ENCODE measurements at regions not wholly inside any gene's neighbourhood (a gene's known extent, or its start where the extent isn't known, plus 50 kb on each side); places are given as distances from the start of the nearest gene placed in this dataset.

DNA sequence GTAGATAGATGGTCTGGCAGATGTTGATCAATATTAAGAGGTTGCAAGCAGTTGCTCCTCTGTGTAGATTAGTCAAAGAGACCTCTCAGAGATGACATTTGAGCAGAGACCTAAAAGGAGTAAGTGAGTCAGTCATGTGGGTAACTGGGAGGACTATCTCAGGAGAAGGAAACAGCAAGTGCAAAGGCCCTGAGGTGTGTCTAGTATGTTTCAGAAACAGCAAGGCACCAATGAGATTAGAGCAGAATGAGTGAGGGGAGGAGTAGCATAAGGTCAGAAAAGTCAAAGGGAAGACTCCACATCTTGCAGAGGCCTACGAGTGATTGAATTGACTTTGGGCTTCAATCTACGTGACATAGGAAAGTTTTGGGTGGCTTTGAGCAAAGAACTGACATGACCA is 89.8 kb upstream of the COL1A2 start:
- Mint-ChIP-seq H3K27me3 (peaks cover 2% of the 10 kb centered on the region), H3K27ac (no peak overlapping the region), H3K9me3 (no peaks in the 10 kb centered on the region), H3K4me1 (no peaks in the 10 kb centered on the region), H3K4me3 (no peak overlapping the region), H3K36me3 (ENCODE audit: low read depth) (no peaks in the 10 kb centered on the region)
- ChIA-PET CTCF (no interaction called here), POLR2A (no interaction called here)
- ATAC-seq (ENCODE audit: low read depth) (no peak), DNase-seq (no peak)
- intact Hi-C loops (cut with micrococcal nuclease) = no loop called here
- TF ChIP-seq, protein P1, sequence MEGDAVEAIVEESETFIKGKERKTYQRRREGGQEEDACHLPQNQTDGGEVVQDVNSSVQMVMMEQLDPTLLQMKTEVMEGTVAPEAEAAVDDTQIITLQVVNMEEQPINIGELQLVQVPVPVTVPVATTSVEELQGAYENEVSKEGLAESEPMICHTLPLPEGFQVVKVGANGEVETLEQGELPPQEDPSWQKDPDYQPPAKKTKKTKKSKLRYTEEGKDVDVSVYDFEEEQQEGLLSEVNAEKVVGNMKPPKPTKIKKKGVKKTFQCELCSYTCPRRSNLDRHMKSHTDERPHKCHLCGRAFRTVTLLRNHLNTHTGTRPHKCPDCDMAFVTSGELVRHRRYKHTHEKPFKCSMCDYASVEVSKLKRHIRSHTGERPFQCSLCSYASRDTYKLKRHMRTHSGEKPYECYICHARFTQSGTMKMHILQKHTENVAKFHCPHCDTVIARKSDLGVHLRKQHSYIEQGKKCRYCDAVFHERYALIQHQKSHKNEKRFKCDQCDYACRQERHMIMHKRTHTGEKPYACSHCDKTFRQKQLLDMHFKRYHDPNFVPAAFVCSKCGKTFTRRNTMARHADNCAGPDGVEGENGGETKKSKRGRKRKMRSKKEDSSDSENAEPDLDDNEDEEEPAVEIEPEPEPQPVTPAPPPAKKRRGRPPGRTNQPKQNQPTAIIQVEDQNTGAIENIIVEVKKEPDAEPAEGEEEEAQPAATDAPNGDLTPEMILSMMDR (IDR thresholded peaks at IDR 0.05) = no peak

DNA sequence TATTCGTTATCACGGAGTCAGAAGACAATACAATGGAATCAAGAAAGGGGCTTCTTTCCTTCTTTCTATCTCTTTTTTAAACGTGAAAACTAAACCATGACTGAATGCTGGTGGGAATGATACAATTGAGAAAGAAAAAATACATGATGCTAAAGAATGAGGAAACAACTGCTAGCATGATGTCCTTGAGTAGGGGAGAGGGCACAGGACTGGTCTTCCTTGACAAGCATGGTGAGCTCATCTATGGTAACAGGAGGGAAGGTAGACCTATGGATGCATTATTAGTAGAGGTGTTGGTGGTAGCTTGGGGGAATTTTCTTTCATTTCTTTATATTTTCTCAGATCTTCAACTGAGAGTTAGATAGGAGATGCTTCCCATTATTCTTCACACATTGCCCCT is 88.9 kb upstream of the COL1A2 start:
- Mint-ChIP-seq H3K27me3 (peaks cover 2% of the 10 kb centered on the region), H3K4me3 (no peak overlapping the region), H3K9me3 (no peaks in the 10 kb centered on the region), H3K27ac (no peak overlapping the region), H3K36me3 (ENCODE audit: low read depth) (no peaks in the 10 kb centered on the region), H3K4me1 (no peaks in the 10 kb centered on the region)
- TF ChIP-seq, protein P1 (IDR thresholded peaks at IDR 0.05) = no peak
- DNase-seq (no peak), ATAC-seq (ENCODE audit: low read depth) (no peak)
- CTCF ChIA-PET = no interaction called here
- intact Hi-C loops (cut with micrococcal nuclease) = no loop called here
- POLR2A ChIA-PET = no interaction called here

DNA sequence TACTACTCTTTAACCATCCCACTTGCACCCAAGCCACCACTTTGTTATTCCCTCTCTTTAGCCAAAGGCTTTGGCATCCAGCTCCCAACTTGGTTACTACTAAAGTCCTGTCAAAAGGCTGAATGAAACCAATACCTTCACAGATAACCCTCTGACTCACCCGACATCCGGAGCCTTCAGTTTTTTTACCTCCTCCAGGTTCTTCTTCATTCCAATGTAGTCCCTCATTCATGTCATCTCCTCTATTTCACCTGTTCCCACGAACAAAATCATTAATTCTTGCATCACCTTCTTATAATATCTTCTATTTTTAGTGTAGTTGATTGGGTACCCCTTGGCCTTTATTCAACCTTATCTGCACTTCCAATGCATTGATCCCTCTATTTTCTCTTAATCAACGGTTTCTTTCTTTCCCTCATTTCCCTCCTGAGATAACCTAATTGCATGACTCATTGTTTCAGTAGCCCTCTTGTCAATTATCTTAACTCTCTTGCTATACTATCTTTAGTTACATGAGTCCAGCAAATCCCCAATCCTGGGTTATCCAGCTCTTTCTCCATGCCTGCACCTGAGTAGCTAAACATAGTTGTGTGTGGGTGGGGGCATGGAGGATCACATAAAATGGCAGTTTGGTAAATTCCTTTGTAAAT is 87.2 kb upstream of the COL1A2 start:
- H3K4me1 Mint-ChIP-seq = no peaks in the 10 kb centered on the region
- H3K9me3 Mint-ChIP-seq = no peaks in the 10 kb centered on the region
- intact Hi-C loops (cut with micrococcal nuclease) = no loop called here
- peaks cover 2% of the 10 kb centered on the region for H3K27me3 Mint-ChIP-seq
- DNase-seq (no peak), ATAC-seq (ENCODE audit: low read depth) (no peak)
- no peak overlapping the region for H3K4me3 Mint-ChIP-seq
- TF ChIP-seq, protein P1 (IDR thresholded peaks at IDR 0.05) = no peak
- ChIA-PET POLR2A (no interaction called here), CTCF (no interaction called here)
- no peak overlapping the region for H3K27ac Mint-ChIP-seq
- H3K36me3 Mint-ChIP-seq (ENCODE audit: low read depth) = no peaks in the 10 kb centered on the region

DNA sequence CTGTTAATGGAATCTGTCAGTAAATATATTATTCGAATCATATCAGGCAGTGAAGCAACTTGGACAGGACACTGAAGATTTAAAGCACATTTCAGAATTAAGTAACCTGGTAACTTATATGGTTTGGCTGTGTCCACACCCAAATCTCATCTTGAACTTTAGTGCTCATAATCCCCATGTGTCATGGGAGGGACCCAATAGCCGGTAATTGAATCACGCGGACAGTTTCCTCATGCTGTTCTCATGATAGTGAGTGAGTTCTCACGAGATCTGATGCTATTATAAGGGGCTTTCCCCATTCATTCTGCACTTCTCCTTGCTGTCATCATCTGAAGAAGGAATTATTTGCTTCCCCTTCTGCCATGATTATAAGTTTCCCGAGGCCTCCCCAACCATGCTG is 83.2 kb upstream of the COL1A2 start:
- Mint-ChIP-seq H3K4me3 (no peak overlapping the region), H3K36me3 (ENCODE audit: low read depth) (no peaks in the 10 kb centered on the region), H3K27ac (no peak overlapping the region), H3K4me1 (no peaks in the 10 kb centered on the region), H3K27me3 (peaks cover 2% of the 10 kb centered on the region), H3K9me3 (no peaks in the 10 kb centered on the region)
- intact Hi-C loops (cut with micrococcal nuclease) = no loop called here
- ATAC-seq (ENCODE audit: low read depth) (no peak), DNase-seq (no peak)
- TF ChIP-seq, protein P1 (IDR thresholded peaks at IDR 0.05) = no peak
- POLR2A ChIA-PET = no interaction called here
- CTCF ChIA-PET = no interaction called here

DNA sequence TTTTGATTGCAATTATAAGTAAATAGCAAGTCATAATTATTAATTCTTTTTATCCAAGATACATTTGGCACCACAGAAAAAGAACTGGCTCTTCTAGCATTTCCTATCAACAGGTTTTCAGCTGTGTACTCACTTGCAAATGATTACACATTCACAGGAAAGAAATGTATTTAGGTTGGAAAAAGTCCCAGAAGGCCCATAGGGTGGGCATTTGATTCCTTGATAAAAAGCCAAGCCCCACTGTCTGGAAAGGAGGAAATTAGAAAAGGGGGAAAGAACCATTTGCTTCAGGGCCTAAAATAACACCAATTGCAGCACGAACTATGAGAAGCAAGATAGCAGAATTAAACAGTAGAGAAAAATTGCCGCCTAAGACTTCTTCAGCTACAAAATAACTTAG is 80.8 kb upstream of the COL1A2 start:
- intact Hi-C loops (cut with micrococcal nuclease) = no loop called here
- TF ChIP-seq, protein P1 (IDR thresholded peaks at IDR 0.05) = no peak
- DNase-seq (no peak), ATAC-seq (ENCODE audit: low read depth) (no peak)
- Mint-ChIP-seq H3K9me3 (no peaks in the 10 kb centered on the region), H3K4me1 (no peaks in the 10 kb centered on the region), H3K4me3 (no peak overlapping the region), H3K36me3 (ENCODE audit: low read depth) (no peaks in the 10 kb centered on the region), H3K27me3 (peaks cover 2% of the 10 kb centered on the region), H3K27ac (no peak overlapping the region)
- ChIA-PET CTCF (no interaction called here), POLR2A (no interaction called here)
